HCEC 1CT (cell line): ENCODE measurements at regions not wholly inside any gene's neighbourhood (a gene's known extent, or its start where the extent isn't known, plus 50 kb on each side); places are given as distances from the start of the nearest gene placed in this dataset.

ENCODE experiments used
- DNase-seq: peaks from one replicate; pipeline ENCODE4 v3.0.0-alpha.2; 2017

DNA sequence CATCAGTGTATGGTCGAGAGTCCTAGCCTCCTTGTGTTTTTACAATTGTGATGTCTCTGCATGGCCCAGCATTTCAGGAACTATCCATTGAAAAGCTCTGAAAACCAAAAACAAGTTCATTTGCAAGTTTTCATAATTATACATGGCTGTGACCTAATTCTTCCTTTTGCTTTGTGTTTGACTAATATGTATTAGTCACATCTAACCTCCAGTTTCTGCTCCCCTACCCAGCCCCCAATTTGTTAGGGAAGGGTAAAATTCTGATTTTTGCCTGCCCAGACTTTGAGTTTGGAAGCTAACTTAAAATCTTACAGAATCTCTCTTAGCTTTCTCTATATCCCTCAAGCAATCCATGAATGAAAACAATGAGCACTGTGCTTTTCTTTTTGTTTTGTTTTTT, 128.2 kb upstream of the SEMA6A start:
- no peak for DNase-seq

DNA sequence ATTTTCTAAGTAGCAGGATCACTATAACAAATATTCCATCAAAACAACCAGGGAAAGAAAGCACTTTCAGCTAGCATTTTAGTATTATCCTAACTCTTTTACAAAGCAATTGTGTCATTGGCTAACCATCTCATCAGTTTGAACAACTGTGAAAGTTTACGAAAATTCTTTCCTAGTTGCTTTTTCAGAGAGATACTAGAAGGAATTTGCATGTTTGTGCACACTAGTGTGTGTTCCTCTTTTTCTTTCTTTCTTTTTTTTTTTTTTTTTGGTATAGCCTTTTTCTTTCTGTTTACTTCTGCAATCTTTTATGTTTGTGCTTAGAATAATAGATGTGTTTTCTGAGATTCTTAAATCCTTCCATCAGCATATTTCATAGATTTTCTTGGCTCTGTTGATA, 124.7 kb upstream of the SEMA6A start:
- no peak for DNase-seq

DNA sequence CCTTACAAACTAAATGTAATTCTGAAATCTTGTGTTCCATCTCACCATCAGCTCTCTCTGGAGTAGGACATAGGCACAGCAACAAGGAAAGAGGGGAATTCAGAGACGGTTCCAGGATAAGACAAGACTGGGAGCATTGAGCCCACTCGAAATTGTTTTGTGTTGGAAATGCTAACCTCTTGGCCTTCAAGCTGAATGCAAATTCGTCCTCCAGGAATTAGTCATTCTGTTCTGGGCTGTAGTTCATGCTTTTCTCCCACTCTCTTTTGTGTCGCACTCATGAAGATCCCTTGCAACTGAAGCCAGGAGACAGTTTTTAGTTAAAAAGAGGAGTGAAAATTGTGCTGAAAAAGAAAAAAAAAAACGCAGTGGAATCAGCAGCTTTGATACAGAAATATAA, 121.7 kb upstream of the SEMA6A start:
- DNase-seq, result no peak

DNA sequence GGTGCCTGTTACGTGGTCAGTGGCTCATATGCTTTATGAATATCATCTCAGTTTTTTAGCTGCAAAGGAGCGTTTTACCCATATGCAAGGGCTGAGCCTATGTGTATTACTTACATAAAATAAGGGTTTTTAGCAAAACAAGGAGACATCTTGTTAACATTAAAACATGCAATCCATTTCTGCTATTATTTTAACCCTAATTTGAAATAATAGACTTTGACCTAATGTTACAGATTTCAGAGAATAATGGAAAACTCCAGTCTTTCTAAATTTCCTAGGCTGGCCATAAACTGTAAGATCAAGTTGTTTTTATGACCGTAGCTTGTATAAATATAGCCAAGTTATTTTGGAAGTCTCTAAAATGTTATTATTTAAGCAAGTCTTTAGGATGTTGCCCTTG, 121.1 kb upstream of the SEMA6A start:
- DNase-seq, result no peak

DNA sequence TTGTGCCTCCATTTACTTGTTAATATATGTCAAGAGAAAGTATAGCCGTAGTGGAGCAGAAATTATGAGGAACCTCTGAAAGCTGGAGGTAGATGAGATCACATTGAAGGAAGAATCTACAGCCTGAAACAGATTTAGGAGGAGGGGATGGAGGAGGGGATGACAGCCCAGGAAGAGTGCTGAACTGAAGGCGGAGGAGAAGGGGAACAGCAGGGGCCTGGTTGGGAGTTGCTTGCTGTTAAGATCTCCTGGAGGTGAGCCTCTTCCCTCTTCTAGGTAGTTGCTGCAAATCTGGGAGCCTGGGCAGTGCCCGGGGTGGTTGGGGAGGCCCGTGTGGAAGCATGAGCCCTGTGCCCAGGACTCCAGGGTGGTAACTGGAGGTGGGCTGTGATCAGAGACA, 111.8 kb upstream of the SEMA6A start:
- DNase-seq, result no peak

DNA sequence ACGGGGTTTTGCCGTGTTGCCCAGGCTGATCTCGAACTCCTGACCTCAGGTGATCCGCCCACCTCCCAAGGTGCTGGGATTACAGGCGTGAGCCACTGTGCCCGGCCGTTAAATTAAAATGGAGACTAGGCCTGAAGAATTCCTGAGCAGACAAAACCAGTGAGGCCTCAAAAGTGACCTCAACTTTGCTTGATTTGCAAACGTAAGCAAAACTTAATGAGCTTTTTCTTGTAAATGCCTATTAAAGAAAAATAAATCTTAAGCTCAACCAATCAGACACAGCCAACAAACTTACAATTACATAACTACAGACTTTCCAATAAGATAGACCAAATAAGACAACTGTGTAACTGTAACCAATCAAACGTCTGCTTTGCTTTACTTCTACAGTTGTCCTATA, 111.3 kb upstream of the SEMA6A start:
- no peak for DNase-seq

DNA sequence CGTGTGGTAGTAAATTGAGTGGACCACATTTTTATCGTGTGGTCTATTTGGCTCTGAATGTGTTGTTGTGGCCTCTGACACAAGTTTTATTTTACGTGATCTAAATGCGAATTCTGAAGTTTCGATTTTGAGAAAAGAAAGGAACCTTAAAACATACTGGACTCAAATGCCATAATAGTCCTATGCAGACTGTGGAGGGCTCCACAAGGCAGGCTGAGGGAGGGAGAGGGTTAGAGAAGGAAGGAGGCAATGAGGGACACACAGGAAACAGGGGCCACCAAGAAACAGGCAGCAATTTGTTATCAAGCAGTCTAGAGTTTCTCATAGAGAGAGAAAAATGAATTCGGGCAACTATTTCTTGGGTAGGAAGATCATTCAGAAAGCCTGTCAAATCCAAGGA, 110.4 kb upstream of the SEMA6A start:
- no peak for DNase-seq

DNA sequence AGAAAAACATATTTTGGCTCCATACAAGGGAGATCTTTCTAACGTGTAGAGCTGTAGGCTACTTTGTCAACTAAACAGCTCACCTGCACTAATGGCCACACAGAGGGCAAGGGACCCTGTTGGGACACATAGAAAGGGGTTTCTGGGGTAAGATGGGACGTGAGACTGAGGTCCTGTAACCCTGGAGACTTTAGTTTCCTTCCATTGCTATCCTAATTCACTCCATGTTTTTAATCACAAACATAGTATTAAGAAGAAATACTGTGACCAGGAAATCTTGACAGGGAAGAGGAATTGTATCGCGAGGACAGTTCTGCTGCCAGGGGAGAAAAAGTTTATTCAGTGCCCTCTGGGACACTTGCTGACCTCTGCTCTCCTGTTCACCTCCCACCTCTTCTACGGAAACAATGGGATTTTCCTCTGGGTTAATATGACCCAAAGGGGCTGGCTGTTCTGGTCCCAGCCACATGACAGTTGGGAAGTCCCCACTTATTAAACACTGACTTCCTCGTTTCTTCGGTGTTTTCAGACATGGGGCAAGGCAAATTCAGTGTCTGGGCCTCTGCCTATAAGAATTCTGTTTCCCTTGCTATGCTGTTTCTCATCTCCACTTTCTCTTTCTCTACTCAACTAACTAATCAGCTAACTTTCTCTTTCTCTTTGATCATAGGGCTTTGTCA, 106.9 kb upstream of the SEMA6A start:
- DNase-seq, result no peak

DNA sequence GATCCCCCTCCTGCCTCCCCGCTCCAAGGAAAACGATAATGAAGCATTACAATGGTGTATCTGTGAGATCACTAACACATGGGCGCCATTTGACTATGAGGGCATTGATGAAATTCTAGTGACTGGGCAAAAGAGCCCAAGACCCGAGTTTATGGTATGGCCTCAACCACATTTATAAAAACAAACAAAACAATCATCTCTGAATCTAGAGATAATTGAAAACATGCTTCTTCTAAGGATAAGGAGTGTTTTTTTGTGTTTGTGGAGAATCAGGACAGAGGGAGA, 100.9 kb upstream of the SEMA6A start:
- DNase-seq, result no peak

DNA sequence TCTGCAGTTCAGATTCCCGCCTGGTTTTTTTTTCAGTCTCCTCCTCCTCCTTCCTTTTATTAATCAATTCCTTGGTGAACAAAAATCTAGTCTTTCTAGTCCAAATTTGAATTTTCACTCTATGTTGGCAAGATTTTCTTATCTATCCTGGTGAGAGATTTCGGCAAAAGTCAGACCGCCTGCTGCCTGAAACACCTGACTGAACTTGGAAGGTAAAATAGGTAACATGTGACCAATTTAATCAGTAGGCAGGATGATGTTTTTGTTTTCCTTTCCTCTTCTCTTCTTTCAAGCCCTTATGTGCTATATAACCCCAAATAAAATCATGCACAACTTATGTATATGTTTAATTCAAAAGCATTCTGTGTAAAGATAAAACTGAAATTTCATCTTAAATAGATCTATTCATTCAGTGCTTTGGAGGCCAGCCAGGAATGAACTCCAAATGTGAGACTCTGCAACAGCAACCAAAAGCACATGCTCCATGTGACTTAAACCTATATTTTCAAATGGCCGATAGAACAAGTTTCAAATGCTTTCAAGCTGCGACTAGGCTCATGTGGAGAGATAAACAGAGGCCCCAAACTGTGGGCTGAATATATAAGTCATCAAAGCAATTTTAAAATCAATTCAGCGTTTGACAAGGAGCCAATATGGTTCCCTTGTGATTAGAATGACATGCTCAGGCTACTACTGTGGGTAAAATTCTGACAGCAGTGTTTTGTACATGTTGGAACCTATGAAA, 100.4 kb upstream of the SEMA6A start:
- DNase-seq, result no peak

DNA sequence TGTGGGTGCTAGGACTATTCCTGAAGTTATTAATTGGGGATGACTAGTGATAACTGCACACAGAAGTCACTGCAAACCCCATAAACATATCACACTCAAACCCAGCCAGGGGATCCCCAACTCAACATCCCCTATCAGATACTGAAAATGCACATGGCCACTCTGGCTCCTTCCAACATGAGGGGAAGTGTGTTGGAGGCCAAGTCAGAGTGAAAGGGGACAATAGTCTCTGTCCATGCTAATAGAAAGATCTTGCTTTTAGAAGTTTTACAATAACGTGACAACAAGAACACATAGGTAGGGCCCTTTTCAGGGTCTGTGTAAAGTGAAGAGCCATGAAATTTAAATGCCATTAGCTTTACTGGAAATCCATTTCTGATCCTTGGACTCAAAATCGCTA, 98.8 kb upstream of the SEMA6A start:
- DNase-seq, result no peak

DNA sequence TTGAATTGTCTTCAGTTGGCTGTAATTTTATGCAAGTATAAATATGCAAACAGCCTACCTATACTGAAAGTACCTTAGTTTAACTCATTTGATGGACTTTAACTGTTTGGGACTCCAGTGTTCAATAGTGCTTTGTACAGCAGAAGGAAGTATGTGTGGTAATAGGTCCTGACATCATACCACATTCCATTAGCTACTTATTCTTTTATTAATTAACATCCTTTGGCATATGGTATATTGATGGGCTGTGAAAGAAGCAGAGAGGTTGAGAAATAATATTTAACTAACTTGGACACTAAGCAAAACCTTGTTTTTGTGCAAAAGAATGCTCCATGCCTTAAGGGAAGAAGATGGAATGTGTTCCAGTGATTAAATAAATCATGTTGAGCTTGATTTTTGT, 97.6 kb upstream of the SEMA6A start:
- no peak for DNase-seq

DNA sequence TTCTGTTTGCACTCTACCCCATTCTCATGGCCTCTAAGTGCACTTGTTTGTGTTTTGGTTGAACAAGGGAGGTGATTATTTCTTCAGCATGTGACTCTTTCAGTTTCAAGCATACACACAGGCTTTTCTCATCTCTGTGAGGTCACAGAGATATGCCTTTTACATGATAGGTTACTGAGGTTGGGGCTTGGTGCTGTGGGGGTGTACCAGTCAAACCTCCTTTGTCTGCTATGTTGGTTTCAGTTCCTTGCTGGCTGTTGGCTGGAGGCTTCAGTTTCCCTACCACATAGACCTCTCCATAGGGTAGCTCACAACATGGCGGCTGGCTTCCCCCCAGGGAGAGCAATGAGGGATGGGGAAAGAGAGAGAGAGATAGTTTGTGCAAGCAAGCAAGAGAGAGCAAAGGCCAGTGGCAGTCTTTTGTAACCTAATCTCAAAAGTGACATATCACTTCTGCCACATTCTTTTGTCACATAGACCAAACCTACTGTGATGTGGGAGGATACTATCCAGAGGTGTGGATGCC, 96.7 kb upstream of the SEMA6A start:
- DNase-seq, result no peak

DNA sequence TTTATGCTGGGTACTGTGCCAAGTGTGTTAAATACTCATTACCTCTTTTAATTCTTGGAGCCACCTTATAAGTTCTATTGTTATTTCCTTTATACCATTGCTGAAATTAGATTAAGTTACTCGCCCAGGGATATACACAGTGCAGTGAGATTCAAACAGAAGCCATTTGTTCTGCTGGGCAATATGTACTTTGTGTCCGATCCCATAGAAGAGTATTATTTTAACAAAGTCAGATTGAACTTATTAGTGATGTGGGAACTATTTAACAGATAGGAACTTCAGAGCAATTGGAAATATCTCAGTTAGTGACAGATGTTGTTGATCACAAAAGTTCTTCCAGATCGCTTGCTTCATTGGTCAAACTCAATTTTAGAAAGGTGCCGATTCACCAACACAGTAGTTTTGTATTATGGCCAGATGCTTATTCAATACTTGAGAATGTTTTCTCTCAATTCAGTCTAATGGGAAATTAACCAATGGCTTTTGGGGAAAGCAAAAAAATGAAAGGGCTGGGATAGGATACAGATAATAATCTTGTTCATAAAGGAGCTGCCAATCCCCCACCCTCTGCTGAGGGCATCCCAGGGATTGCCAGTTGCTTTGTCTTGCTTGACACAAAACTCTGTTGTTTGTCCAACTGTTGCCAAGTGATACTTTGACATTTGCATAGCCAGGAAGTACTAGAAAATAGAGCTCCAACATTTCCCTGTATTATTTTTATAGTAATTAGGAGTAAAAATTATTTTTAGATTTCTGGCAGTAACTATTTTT, 94.8 kb upstream of the SEMA6A start:
- DNase-seq, result no peak

DNA sequence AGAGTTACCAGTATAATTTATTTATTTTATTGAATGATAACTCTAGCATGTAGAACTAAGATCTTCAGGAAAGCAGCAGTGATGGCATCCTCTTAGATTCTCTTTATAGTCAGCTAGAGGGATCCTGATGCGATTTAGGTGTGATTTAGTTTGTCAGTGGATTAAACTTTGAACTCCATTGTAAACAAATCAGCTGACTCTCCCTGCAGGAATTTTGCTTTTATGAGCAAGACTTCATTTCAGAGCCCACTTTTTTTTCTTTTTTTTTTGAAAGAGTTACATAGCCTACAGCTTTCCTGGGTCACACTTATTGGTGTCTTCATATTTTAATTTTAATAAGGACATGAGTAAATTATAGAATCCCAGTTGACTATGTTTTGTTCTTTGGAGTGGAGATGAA, 93.8 kb upstream of the SEMA6A start:
- DNase-seq, result no peak

DNA sequence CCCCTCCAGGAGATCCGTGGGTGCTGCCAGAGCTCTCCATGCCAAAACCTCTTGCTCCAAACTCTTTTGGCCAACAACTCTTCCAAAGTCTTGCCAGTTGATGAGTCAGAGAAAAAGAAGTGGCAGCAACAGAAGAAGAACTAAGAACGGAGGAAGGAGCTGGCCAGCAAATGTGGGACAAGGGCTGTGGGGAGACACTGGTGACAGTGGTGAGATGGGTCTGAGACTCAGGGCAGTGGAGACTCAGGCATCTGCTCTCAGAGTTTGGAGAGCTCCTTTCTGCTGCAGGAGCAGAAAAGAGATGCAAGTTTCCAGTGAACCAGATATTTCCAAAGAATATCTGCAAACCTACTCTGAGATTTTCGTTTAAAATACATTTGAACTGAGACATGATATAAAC, 92.3 kb upstream of the SEMA6A start:
- no peak for DNase-seq

DNA sequence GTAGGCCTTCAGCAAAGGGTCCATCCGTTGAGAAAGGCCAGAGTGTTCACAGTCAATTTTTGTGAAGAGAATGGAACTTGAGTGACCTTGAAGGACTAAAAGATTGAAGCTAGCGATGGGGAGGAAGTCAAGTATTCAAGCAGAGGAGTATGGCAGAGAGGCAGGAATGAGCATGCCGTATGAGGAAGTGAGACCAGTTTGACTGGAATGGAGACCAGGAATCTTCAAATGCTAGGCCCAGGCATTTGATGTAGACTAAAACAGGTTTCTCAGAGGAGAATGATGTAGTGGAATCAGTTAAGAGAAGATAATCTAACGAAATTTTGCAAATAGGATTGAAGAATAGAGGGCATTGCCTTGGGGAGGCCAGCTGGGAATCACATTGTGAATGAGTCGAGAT, 90.4 kb upstream of the SEMA6A start:
- DNase-seq, result no peak

DNA sequence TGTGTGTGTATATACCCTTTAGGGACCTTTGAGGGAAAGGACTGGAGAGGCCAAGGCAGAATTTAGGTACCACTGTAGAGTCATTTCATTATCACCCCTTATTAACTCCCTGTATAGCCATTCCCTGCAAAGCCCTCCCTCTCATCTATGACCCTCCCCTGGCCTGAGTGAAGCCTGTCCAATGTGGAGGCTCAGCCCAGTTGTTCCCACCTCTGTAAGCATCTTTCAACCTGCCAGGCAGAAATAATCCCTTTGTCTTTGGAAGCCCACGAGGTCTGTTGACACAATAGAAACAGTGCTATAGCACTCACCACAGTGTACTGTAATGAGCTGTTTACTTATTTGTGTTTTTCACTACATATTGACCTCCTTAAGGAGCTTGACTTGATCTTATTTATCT, 88.5 kb upstream of the SEMA6A start:
- no peak for DNase-seq

DNA sequence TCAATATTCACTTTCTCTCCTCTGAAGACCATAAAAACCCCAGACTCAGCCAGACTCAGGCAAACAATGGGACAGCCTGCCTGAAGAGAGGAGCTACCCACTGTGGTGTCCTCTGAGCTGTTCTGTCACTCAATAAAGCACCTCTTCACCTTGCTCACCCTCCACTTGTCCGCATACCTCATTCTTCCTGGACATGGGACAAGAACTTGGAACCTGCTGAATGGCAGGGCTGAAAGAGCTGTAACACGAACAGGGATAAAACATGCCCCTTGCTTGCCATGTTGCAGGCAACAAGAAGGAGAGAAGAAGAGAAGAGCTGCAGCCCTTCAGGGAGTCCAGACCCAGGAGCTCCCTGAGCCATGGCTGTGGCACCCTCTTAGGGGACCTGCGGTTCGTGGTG, 86.8 kb upstream of the SEMA6A start:
- DNase-seq, result no peak

DNA sequence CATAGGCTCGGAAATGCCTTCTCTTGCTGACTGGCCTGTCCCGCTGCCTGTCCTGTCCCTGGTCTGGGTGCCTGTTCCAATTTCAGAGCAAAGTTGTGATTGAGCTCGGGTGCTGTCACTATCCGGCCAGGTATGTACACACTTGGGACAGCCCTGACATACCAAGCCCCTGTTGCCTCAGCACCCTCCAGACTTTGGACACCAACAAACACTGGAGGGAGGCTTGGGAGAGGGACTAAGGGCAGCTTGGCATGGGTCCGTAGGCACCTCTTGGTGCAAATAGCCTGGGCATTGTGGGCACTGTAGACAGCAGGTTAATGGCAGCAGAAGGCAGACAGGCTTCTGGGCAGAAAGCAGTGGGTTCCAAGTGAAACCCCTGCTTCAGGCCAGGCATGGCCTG, 86.3 kb upstream of the SEMA6A start:
- DNase-seq, result no peak

DNA sequence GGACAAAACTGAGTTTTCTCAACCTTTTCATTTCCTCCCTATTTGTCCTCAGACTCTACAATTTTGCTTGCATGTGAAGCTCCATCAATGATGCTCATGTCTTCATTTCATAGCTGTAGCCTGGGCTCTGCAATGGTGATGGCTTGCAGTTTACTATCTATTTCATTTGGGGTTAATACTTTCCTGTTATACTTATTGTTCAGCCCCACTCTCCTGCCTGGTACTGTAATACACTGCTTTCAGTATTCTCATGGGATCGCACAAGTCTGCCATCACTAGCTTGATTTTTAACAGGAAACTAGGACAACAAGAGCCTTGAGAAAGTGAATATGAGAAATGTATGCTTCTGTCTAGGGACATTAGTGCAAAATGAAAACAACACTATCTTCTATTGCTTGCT, 84.2 kb upstream of the SEMA6A start:
- DNase-seq, result no peak

DNA sequence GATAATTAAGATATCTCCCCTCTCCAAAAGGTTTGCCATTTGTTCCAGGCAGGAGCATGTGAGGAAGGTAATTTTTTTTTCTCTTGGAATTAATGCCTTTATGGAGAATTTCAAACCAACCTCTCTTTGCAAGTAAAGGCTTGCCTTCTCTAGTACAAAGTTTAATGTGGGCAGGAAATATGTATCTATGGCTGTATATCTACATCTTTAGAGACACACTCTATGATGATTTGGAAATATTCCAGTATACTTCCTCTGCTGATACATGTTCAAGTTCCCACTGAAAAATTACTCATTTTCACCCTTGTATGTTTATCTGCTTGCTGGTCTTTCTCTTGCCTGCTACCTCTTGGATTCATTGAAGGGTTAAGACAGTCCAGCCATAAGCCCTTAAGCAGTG, 83.5 kb upstream of the SEMA6A start:
- no peak for DNase-seq

DNA sequence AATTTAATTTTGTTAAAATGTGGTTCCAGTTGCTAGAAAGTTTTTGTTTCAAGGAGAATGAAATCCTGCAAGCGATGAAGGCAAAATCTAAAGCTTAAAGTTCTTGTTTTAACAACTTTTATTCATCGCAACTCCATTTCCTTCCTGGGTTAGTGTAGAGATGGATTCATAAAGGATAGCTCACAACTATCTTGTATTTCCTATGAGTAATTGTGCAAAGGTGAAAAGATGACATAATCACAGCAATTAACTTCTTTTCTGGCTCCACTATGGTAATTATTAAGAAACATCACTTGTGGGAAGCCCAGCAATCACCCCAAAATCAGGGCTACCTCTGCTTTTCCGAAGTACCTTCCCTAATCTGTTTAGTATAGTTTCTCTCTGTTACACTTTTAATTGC, 80.8 kb upstream of the SEMA6A start:
- no peak for DNase-seq

DNA sequence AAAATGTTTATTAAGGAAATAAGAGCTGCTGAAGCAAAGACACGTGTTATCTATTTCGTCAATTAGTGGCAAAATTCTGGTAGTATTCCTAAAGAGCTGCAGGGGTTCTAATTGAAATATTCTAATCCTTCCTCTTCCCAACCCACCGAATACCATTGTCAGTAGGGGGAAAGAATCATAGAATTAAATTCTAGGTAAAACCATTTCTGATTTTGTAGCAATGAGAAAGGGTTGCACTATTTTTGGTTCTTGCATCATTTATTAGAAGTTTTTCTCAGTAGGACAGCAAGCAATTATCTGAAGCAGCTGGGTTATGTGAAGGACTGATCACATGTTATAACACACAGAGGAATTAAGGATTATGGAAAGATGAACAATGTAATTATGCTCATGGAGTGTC, 80.3 kb upstream of the SEMA6A start:
- no peak for DNase-seq
